ENCODE measurements at regions not wholly inside any gene's neighbourhood (a gene's known extent, or its start where the extent isn't known, plus 50 kb on each side); places are given as distances from the start of the nearest gene placed in this dataset.

GRCh38 chr21:15494481-15494880 lies 235.3 kb upstream of the USP25 start:
- DNase-seq: no peak

DNA sequence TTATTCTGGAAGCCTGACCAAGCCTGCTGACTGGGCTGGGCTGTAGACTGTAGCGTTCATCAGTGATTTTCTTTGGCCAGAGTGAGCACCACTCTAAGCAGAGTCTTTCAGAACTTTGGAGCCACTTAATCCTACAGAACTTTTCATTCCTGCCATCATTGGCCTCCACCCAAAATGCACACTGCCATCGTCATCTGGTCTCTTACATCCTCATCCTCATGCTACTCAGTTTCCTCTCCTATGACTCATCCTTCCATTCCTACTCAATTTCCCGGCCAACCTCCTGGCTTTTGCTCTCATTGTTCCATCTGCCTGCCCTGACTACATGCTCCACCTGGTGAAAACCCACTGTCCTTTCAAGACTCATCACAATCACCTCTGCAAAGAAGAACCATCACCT lies 233.8 kb upstream of the USP25 start:
- DNase-seq: no peak

DNA sequence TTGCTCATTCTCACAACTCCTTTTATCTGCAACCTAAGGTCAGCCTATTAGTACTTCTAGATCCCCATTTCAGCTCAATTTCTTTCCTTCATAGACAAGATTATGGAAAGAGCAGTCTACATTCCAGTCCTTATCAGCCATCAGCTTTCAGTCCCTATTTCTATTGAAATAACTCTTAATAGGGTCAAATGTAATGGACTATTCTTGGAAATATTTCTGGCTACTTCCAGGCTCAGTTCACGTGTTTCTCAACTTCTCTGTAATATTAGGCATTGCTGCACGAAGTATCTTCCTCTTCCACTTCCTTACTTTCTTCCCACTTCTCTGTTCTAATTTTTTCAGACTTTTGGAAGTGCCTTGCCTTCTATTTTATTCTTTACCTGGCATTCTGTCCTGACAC lies 232.9 kb upstream of the USP25 start:
- DNase-seq: no peak

GRCh38 chr21:15498455-15498854 lies 231.3 kb upstream of the USP25 start:
- no peak for DNase-seq

DNA sequence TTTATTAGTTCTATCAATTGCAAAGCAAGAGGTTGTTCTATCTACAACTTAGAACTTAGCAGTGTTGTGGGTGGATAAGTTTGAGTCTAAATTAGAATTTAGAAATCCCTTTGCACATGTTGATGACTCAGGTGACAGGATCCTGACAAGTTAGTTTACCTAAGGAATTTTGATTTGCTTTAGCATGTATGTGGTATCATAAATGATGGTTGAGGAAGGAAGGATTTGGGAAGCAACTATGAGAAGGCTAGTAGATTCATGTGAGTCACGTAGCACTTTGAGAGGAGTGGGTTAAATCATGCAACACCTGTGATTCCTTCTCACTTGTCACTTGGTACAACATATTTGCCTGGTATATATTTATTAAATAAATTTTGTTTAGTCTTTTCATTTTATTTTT lies 223.7 kb upstream of the USP25 start:
- no peak for DNase-seq

DNA sequence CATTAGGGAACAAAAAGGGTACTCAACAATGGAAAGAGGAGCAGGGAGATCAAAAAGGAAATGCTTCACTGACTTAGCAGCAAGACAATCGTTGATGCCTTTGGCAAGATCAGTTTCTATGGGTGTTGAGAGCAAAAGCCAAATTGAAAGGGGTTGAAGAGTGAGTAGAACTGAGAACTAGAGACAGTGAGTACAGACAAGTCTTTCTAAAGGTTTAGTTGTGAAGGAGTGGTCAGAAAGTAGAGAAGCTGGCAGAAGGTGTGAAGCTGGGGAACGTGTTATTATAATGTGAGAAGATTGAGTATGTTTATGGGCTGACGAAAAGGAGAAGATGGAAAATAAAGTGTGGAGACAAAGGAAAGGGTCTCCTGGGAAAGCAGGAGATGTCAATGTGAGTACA lies 221.2 kb upstream of the USP25 start:
- DNase-seq: no peak

DNA sequence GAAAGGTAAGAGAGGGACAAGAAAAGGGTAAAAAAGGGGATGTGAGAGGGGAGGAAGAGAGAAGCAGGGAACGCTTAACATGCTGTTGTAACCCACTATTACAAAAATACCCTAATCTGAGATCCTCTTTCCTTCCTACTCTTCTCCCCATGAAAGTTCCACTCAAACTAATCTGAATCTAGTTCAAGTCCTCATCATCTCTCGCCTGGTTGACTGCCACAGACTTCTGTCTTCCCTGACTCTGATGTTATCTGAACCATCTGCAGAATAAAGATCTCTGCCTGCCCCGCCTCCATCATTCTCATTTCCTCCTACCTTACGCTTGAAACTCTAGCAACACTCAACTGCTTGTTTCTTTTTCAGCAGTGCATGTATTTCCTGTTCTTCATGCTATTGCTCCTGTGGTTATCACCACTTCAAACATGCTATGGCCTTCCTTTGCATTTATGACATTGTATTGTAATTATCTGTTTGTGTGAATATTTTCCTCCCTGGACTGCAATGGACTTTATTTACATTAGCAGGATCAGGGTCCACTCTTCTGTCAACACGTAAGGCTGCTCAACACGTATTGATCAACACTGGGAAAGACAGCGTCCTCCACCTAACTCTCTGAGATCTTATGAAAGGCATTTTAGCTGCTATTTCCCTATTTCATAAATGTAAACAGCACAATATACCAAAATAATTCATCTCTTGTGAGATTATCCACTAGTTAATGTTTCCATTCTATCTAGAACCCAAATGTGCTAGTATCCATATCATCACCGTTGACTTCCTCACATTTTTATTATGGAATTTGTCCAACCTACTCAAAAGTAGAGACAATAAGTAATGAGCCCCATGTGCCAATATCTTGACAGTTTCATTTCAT lies 215.5 kb upstream of the USP25 start:
- no peak for DNase-seq

GRCh38 chr21:15515908-15516307 lies 213.9 kb upstream of the USP25 start:
- no peak for DNase-seq

DNA sequence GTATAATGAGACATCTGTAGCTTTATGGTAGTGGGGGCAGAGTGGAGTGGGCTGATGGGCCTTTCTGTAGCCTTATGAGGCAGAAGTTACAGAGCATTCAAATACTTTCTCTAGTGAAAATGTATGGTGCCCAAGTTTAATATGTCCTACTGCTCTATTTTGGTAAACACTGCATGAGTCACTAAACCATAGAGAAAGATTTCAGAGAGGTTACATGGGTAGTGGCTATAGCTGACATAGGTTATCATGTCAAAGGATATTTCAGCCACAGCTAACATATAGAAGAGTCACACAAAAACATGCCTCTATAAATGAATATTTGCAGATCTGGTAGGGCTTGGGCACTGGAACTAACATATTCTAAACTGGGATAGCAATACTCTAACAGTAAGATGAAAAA lies 212.4 kb upstream of the USP25 start:
- DNase-seq: no peak

DNA sequence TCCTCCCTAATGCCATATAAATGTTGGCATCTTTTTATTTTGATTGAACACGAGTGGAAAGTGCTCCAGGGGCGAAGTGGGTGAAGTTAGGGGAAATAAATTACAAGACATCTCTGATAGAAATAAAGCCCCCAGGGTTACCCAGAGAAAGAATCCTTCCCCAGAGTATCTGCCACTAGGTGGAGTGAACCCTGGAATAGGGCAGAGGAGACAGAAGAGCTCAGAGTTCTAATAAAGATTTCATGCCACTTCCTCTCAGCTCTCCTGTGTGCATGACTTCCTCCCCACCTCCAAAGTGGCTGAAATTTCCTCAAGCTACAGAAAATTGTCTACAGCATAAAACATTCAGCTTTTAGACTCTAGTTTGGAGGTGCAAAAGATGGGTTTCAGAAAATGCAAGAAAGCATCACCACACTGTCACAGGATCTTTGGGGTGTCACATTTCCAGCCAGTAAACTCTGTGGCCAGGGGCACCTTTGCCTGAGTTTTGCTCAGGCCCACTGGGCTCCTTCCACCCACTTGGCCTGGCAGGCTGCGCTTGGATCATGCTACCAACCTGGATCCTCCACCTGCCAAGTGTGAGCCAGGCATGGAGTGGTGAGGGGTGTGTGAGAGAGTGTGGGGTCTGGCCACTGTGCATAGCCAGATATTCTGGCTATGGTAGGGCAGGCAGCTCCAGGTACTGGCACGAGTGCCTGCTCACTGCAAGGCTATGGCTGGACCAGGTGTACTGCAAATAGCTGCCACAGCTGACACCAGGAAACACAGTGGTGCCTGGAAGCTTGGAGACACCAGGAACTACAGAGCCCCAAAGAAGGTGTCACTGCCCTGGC lies 208.8 kb upstream of the USP25 start:
- DNase-seq: no peak

- no peak for DNase-seq
Observed at GRCh38 chr21:15521644-15522001, 208.2 kb upstream of the USP25 start.

DNA sequence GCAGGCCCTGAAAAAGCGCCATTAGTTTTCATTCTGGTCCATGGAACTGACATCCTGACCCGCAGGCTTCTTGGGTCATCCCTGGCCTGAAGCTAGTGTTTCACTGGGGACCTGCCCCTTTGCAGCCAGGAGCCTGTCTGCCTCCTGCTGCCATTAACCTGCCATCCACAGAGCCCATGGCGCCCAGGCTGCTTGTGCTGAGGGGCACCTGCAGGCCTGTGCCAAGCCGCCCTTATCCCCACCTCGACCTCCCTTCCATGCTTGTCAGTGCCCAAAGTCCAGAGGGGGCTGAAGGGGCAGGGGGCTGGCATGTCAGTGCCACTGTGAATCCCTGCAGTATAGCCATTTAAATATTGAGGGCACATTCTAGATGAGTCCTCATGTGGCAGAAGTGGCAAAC lies 207.6 kb upstream of the USP25 start:
- DNase-seq: no peak

- no peak for DNase-seq
Observed at GRCh38 chr21:15524855-15525254, 204.9 kb upstream of the USP25 start.

DNA sequence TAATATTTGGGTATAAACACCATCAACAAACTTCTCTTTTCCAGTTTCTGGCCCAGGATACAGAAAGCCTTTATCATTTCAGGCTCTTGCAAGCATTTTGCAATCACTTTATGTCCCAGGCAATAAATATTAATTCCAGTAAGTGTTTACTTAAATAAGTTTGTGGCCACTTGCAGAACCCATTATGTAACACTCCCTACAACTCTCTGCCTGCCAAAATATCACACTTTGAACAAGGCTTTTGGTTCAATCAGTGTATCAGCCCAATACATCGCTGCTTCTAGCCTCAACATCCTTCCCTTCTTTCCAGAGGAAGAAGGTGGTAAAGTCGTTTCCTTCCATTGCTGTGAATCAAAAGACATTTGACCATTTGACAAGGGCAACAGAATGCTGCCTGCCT lies 203.0 kb upstream of the USP25 start:
- DNase-seq: no peak

DNA sequence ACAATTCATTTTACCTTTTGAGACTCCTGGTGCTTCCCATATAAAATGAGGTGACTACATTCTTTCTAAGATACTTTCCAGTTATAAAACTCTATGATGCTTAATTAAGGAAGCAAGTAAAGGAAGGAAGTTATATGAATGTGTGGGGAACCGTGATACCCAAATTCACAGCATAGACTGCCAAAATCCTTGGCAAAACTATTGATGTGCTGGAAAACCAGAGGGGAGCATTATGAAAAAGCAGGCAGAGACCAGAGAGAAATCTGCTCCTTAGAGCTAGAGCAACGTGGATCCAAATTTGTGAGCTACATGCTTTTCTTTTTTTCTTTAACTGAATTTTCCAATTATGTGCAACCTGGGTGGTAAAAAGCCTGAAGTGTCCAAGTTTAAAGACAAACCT lies 201.4 kb upstream of the USP25 start:
- DNase-seq: no peak

DNA sequence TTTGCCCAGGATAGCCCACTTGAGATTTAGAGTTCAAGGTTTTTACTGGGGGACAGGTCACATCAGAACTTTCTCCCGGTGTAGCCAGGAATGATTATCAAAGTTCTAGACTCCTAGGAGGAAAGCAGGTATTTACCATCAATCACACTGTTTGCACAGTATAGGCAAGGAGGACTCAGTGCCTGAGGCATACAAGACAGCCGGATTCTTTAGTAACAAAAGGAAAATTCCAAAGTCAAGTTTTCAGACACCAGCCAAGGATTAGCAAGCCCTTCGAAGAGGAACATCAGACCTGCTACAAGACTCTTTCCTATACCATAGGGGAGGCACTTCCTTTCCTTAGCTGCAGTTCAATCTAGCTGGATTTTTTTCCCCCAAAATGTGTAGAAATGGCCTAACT lies 197.8 kb upstream of the USP25 start:
- DNase-seq: no peak

DNA sequence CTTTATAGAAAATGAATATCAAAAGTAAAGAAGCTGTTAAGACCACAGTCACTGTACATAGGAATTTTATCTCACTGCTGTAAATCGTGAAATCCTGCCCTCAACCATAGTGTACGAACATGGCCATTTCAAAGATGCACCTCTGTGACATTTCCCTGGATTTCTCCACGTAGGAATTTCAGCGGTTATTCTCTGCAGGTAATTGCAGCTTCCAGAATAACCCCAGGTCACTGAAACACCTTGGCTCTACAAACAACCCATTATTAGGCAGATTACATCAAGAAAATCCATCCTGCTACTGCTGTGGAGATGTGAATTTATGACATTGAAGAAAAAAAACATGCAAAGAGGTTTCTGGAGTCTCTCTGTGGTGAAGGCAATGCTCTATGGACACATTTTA lies 196.2 kb upstream of the USP25 start:
- no peak for DNase-seq

DNA sequence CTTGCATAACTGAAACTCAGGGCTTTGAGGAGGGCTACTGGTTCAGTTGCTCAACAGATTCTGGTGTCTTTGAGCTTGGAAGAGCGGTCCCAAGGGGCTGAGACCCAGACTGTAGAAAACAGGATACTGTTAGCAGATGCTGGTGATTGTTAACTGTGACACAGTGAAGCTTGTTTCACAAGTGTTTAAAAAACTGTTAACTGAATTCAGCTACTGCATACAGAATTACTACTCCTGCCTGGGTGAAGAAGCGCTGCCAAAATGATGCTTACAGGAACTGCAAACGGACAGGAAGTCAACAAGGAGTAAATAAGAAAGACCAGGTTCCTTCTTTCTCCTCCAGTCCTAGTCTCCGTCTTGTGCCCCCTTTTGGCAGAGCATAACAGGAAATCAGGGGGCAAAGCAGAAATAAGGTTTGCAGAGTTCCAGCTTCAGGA lies 195.3 kb upstream of the USP25 start:
- DNase-seq: no peak

GRCh38 chr21:15539376-15539775 lies 190.4 kb upstream of the USP25 start:
- no peak for DNase-seq

DNA sequence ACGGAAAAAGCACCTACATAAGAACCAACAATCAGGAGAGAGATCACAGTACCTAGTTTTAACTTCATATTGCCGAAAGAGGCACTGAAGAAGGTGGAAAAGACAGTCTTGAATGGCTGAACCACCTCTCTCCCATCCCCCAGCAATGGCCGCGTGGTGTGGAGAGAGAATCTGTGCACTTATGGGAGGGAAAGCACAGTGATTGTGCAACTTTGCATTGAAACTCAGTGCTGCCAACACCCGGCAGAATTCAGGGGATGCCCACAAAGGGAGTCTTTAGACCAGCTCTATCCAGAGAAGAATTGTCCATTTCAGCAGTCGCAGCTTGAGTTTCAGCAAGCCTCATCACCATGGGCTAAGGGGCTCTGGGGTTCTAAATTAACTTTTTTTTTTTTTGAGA lies 186.3 kb upstream of the USP25 start:
- no peak for DNase-seq

GRCh38 chr21:15549671-15550070 lies 180.1 kb upstream of the USP25 start:
- no peak for DNase-seq

GRCh38 chr21:15552914-15553494 lies 176.8 kb upstream of the USP25 start:
- DNase-seq: no peak

- DNase-seq: no peak
Observed at GRCh38 chr21:15557925-15558324, 171.9 kb upstream of the USP25 start.

GRCh38 chr21:15558884-15559283 lies 170.9 kb upstream of the USP25 start:
- no peak for DNase-seq

Measured in NCI-H1694 treated with DMSO at 0.1 percent for 48 hours (cell line).